Keratinocyte (primary cell): ENCODE measurements at regions not wholly inside any gene's neighbourhood (a gene's known extent, or its start where the extent isn't known, plus 50 kb on each side); places are given as distances from the start of the nearest gene placed in this dataset.

Experiments
- DNase-seq: peaks from one replicate; pipeline ENCODE4 v3.0.0-alpha.2; 2011; ENCODE audit warnings: low read depth, missing footprints, low spot score
- FAIRE-seq: peaks from 2 replicates; lab custom pipeline; 2011; peaks lifted over from hg19 to GRCh38; lab: Jason Lieb, UNC
- H2AFZ ChIP-seq: 2 replicates; pipeline ENCODE4 v1.6.0; 2012; ENCODE audit warnings: low read length, control low read depth, inconsistent platforms; ENCODE audit not compliant: control insufficient read depth
- H3K27ac ChIP-seq: 2 replicates; pipeline ENCODE4 v1.5.1; 2011; ENCODE audit warnings: low read length; ENCODE audit not compliant: control insufficient read depth, insufficient read depth
- H3K27me3 ChIP-seq: 3 replicates; pipeline ENCODE4 v1.6.0; 2011; ENCODE audit warnings: low read length; ENCODE audit not compliant: control insufficient read depth, insufficient read depth; ENCODE audit errors: extremely low read depth
- H3K36me3 ChIP-seq, 2 experiments: 2 replicates in 1 of 2; 3 replicates in 1 of 2; pipeline ENCODE4 v1.5.1; 2011; ENCODE audit warnings: low read length in 2 of 2, mild to moderate bottlenecking in 1 of 2; ENCODE audit not compliant: control insufficient read depth in 2 of 2, insufficient read depth in 2 of 2; ENCODE audit errors: extremely low read depth in 1 of 2
- H3K4me1 ChIP-seq: 3 replicates; pipeline ENCODE4 v1.5.1; 2011; ENCODE audit warnings: low read length; ENCODE audit not compliant: control insufficient read depth, insufficient read depth; ENCODE audit errors: extremely low read depth
- H3K4me2 ChIP-seq: 3 replicates; pipeline ENCODE4 v1.6.0; 2011; ENCODE audit warnings: low read depth, low read length; ENCODE audit not compliant: control insufficient read depth, insufficient read depth; ENCODE audit errors: extremely low read depth
- H3K4me3 ChIP-seq, 3 experiments: fragments of 200-600 bp in 1 of 3; sonication (generic) in 1 of 3; 2 replicates in 2 of 3; 3 replicates in 1 of 3; pipeline ENCODE4 v1.5.1; 2011 to 2016; ENCODE audit warnings: low read length in 3 of 3, mild to moderate bottlenecking in 3 of 3, control low read depth in 2 of 3, inconsistent platforms in 1 of 3, low read depth in 1 of 3, mixed read lengths in 1 of 3, mixed run types in 1 of 3, moderate library complexity in 1 of 3; ENCODE audit not compliant: control insufficient read depth in 2 of 3, insufficient read depth in 2 of 3; ENCODE audit errors: extremely low read depth in 1 of 3
- H3K79me2 ChIP-seq: 2 replicates; pipeline ENCODE4 v1.6.0; 2012; ENCODE audit warnings: low read length; ENCODE audit not compliant: control insufficient read depth, insufficient read depth
- H3K9ac ChIP-seq: 3 replicates; pipeline ENCODE4 v1.6.0; 2011; ENCODE audit warnings: low read length; ENCODE audit not compliant: control insufficient read depth, insufficient read depth; ENCODE audit errors: extremely low read depth
- H3K9me1 ChIP-seq: 3 replicates; pipeline ENCODE4 v1.6.0; 2011; ENCODE audit warnings: low read length; ENCODE audit not compliant: control insufficient read depth, insufficient read depth; ENCODE audit errors: extremely low read depth
- H3K9me3 ChIP-seq: 2 replicates; pipeline ENCODE4 v1.5.1; 2012; ENCODE audit warnings: low read depth, low read length; ENCODE audit not compliant: control insufficient read depth
- H4K20me1 ChIP-seq: 3 replicates; pipeline ENCODE4 v1.6.0; 2011; ENCODE audit warnings: low read length; ENCODE audit not compliant: control insufficient read depth, insufficient read depth; ENCODE audit errors: extremely low read depth
- CTCF ChIP-seq, 3 experiments: IDR thresholded peaks in 1 of 3; conservative IDR thresholded peaks in 1 of 3; optimal IDR thresholded peaks in 1 of 3; 2 replicates in 2 of 3; 3 replicates in 1 of 3; pipeline versions ENCODE3 to v1.5.1; 2011; ENCODE audit warnings: low read length in 3 of 3, mild to moderate bottlenecking in 3 of 3, moderate library complexity in 2 of 3, control low read depth in 1 of 3, inconsistent platforms in 1 of 3; ENCODE audit not compliant: insufficient read depth in 2 of 3; ENCODE audit errors: extremely low read depth in 1 of 3
- EZH2 ChIP-seq: IDR thresholded peaks from one replicate; pipeline ENCODE4 v1.6.1; 2012; ENCODE audit warnings: inconsistent platforms, mild to moderate bottlenecking, low read length, moderate library complexity
- dilution Hi-C: fragments of 300-500 bp; cut with MboI; formaldehyde crosslinking; loops from one replicate; pipeline ENCODE4 v1.7.0; 2020; ENCODE audit warnings: low sequenced_read_pairs; ENCODE audit not compliant: extremely low pct_ligation_motif_present

- DNase-seq (no peak), FAIRE-seq (no peak)
- no peak overlapping the region for H3K4me2 ChIP-seq
- no peak overlapping the region for H3K27ac ChIP-seq
- no peaks in the 10 kb centered on the region for H4K20me1 ChIP-seq
- H2AFZ ChIP-seq, result no peak overlapping the region
- H3K27me3 ChIP-seq, result peaks cover 4% of the 10 kb centered on the region
- TF ChIP-seq CTCF (optimal IDR thresholded peaks at IDR 0.05 in 1 of 3, IDR thresholded peaks at IDR 0.05 in 1 of 3, conservative IDR thresholded peaks at IDR 0.05 in 1 of 3; ENCODE audit: extremely low read depth in 1 of 3, insufficient read depth in 2 of 3, low read length in 3 of 3) (no peak), EZH2 (no peak)
- no peaks in the 10 kb centered on the region for H3K4me1 ChIP-seq
- H3K9ac ChIP-seq, result no peak overlapping the region
- no peaks in the 10 kb centered on the region for H3K36me3 ChIP-seq
- no peaks in the 10 kb centered on the region for H3K9me1 ChIP-seq
- H3K9me3 ChIP-seq, result no peaks in the 10 kb centered on the region
- no peak overlapping the region for H3K4me3 ChIP-seq
- dilution Hi-C loops, result no loop called here
- H3K79me2 ChIP-seq, result no peaks in the 10 kb centered on the region
Observed at GRCh38 chr2:236939721-236940231, 145.9 kb upstream of the COPS8 start.

- H3K9me3 ChIP-seq, result no peaks in the 10 kb centered on the region
- no peak for TF ChIP-seq CTCF (optimal IDR thresholded peaks at IDR 0.05 in 1 of 3, IDR thresholded peaks at IDR 0.05 in 1 of 3, conservative IDR thresholded peaks at IDR 0.05 in 1 of 3; ENCODE audit: extremely low read depth in 1 of 3, insufficient read depth in 2 of 3, low read length in 3 of 3)
- no peak for TF ChIP-seq EZH2
- no peak overlapping the region for H3K27ac ChIP-seq
- DNase-seq (no peak), FAIRE-seq (no peak)
- H3K4me1 ChIP-seq, result no peaks in the 10 kb centered on the region
- no peak overlapping the region for H3K4me3 ChIP-seq
- no peak overlapping the region for H2AFZ ChIP-seq
- dilution Hi-C loops, result no loop called here
- H3K9ac ChIP-seq, result no peak overlapping the region
- H4K20me1 ChIP-seq, result no peaks in the 10 kb centered on the region
- no peak overlapping the region for H3K4me2 ChIP-seq
- H3K9me1 ChIP-seq, result no peaks in the 10 kb centered on the region
- H3K36me3 ChIP-seq, result no peaks in the 10 kb centered on the region
- H3K79me2 ChIP-seq, result no peaks in the 10 kb centered on the region
- no peaks in the 10 kb centered on the region for H3K27me3 ChIP-seq
Observed at GRCh38 chr2:236940497-236940896, 145.2 kb upstream of the COPS8 start.
